ENCODE measurements at regions not wholly inside any gene's neighbourhood (a gene's known extent, or its start where the extent isn't known, plus 50 kb on each side); places are given as distances from the start of the nearest gene placed in this dataset.

DNA sequence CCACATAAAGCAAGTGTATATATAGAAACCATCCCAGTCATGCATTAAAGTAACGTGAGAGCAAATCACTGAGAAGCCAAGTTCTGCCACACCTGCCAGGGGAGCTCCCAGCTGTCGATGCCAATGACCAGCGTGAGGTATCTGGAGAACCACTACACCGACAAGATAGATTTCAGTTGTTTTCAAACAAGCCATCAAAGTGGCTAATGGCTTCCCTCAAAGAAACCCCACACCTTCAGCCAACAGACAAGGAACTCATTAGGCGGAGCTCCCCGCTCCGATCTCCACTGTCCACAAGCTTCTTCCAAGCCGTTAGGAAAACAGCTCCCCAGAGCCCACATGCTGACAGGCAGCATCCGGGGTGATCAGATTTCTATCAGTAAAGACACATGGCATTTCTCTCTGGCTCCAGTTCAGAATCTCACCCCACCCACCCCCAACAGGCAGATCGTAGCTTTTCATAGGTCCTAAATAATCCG is 54.2 kb upstream of the SPATA12 start:
- TF ChIP-seq, protein P1, sequence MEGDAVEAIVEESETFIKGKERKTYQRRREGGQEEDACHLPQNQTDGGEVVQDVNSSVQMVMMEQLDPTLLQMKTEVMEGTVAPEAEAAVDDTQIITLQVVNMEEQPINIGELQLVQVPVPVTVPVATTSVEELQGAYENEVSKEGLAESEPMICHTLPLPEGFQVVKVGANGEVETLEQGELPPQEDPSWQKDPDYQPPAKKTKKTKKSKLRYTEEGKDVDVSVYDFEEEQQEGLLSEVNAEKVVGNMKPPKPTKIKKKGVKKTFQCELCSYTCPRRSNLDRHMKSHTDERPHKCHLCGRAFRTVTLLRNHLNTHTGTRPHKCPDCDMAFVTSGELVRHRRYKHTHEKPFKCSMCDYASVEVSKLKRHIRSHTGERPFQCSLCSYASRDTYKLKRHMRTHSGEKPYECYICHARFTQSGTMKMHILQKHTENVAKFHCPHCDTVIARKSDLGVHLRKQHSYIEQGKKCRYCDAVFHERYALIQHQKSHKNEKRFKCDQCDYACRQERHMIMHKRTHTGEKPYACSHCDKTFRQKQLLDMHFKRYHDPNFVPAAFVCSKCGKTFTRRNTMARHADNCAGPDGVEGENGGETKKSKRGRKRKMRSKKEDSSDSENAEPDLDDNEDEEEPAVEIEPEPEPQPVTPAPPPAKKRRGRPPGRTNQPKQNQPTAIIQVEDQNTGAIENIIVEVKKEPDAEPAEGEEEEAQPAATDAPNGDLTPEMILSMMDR (conservative IDR thresholded peaks at IDR 0.05), result no peak
- TF ChIP-seq EZH2 (IDR thresholded peaks at IDR 0.05; ENCODE audit: low read depth), result no peak
